ENCODE measurements at regions not wholly inside any gene's neighbourhood (a gene's known extent, or its start where the extent isn't known, plus 50 kb on each side); places are given as distances from the start of the nearest gene placed in this dataset.
A peak's percentile ranks its signal among the peaks of the same experiment; 100 is the strongest.
"Not testable (repeated sequence)": the region's sequence is repeated elsewhere in the genome, so short reads cannot be mapped to it uniquely, and the experiment has no call there.

DNA sequence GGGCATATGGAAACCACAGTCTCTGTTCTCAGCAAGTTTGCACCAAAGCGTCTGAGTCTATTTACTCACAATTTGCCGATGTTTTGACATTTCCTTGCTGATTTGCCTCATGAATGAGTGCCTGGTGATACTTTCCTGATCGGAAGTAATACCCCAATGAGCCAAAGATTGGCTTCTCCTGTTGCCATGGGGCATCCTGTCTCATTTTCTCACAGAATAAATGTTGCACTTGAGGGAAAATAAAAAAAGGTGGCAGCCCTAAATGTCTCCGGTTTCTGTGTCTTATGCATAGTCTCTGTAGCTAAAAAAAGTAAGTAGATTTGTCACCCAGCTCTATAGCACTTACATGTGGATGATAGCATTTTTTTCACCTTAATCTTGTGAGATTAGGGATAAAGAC lies 73.7 kb upstream of the CADPS start:
- WGBS, 2 donors: 60 to 66% methylated on average over 4 of the region's 4 CpGs
- Histone ChIP-seq H3K9me3 (no peaks in the 10 kb centered on the region), H3K4me1 (no peaks in the 10 kb centered on the region), H3K27me3 (no peaks in the 10 kb centered on the region), H3K27ac (no peak overlapping the region), H3K36me3 (no peaks in the 10 kb centered on the region), H3K4me3 (no peak overlapping the region)
- DNase-seq (no peak), ATAC-seq (no peak), FAIRE-seq (no peak)
- no peak for TF ChIP-seq CTCF (IDR thresholded peaks at IDR 0.05)
- intact Hi-C loops (cut with DNase I): no loop called here

DNA sequence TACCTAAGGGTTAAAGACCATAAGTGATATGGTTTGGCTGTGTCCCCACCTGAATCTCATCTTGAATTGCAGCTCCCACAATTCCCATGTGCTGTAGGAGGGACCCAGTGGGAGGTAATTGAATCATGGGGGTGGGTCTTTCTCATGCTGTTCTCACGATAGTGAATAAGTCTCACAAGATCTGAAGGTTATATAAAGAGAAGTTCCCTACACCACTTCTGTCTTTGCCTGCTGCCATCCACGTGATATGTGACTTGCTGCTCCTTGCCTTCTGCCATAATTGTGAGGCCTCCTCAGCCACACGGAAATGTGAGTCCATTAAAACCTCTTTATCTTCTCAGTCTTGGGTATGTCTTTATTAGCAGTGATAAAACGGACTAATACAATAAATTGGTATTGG lies 75.0 kb upstream of the CADPS start:
- no peak for TF ChIP-seq CTCF (IDR thresholded peaks at IDR 0.05)
- Histone ChIP-seq H3K36me3 (no peaks in the 10 kb centered on the region), H3K4me3 (no peak overlapping the region), H3K9me3 (no peaks in the 10 kb centered on the region), H3K4me1 (no peaks in the 10 kb centered on the region), H3K27ac (no peak overlapping the region), H3K27me3 (no peaks in the 10 kb centered on the region)
- no peak for FAIRE-seq
- intact Hi-C loops (cut with DNase I): no loop called here
- DNase-seq: no peak
- ATAC-seq: no peak
- WGBS, 2 donors: 38 to 49% methylated on average over 4 of the region's 4 CpGs

DNA sequence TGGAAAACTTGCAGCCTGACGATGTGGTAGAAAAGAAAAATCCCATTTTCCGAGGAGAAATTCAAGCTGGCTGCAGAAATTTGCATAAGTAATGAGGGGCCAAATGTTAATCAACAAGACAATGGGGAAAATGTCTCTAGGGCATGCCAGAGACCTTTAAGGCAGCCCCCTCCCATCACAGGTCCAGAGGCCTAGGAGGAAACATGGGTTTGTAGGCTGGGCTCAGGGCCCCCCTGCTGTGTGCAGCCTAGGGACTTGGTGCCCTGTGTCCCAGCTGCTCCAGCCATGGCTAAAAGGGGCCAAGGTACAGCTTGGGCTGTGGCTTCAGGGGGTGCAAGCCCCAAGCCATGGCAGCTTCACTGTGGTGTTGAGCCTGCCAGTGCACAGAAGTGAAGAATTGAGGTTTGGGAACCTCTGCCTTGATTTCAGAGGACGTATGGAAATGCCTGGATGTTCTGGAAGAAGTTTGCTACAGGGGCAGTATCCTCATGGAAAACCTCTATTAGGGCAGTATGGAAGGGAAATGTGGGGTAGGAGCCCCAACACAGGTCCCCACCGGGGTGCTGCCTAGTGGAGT lies 75.9 kb upstream of the CADPS start:
- Histone ChIP-seq H3K36me3 (no peaks in the 10 kb centered on the region), H3K4me3 (no peak overlapping the region), H3K27ac (no peak overlapping the region), H3K9me3 (no peaks in the 10 kb centered on the region), H3K27me3 (no peaks in the 10 kb centered on the region), H3K4me1 (no peaks in the 10 kb centered on the region)
- no peak for FAIRE-seq
- TF ChIP-seq CTCF (IDR thresholded peaks at IDR 0.05): no peak
- 65 to 78% methylated on average over 4 of the region's 4 CpGs for WGBS, 2 donors
- DNase-seq: peak in 1 of 6 donors; percentile 29
- no peak for ATAC-seq
- intact Hi-C loops (cut with DNase I): no loop called here

DNA sequence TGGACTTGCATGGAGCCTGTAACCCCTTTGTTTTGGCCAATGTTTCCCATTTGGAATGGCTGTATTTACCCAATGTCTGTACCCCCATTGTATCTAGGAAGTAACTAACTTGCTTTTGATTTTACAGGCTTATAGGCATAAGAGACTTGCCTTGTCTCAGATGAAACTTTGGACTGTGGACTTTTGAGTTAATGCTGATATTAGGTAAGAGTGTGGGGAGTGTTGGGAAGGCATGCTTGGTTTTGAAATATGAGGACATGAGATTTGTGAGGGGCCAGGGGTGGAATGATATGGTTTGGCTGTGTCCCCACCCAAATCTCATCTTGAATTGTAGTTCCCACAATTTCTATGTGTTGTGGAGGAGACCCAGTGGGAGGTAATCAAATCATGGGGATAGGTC lies 76.7 kb upstream of the CADPS start:
- H3K27me3 ChIP-seq; H3K4me3 ChIP-seq; H3K36me3 ChIP-seq; H3K27ac ChIP-seq; H3K4me1 ChIP-seq; intact Hi-C loops (cut with DNase I); H3K9me3 ChIP-seq; DNase-seq; FAIRE-seq; ATAC-seq: not testable (repeated sequence)

GRCh38 chr3:62954580-62954979 lies 79.4 kb upstream of the CADPS start:
- no peak overlapping the region for H3K27ac ChIP-seq
- ATAC-seq (peak in 3 of 4 donors; percentile 24 to 74 (median 67)), DNase-seq (no peak), FAIRE-seq (no peak)
- H3K4me3 ChIP-seq: no peak overlapping the region
- TF ChIP-seq CTCF (IDR thresholded peaks at IDR 0.05): no peak
- no peaks in the 10 kb centered on the region for H3K27me3 ChIP-seq
- no peaks in the 10 kb centered on the region for H3K4me1 ChIP-seq
- WGBS, 2 donors: 48 to 66% methylated on average over 1 of the region's 1 CpG
- H3K36me3 ChIP-seq: no peaks in the 10 kb centered on the region
- H3K9me3 ChIP-seq: no peaks in the 10 kb centered on the region
- intact Hi-C loops (cut with DNase I): no loop called here

Measured in pancreas (tissue), 10 donors.